HG03571 (cell line): ENCODE measurements at regions not wholly inside any gene's neighbourhood (a gene's known extent, or its start where the extent isn't known, plus 50 kb on each side); places are given as distances from the start of the nearest gene placed in this dataset.

ENCODE experiments used
- ATAC-seq: cut with Tn5 transposase; IDR thresholded peaks from one replicate; pipeline ENCODE4 v1.9.1; 2021; ENCODE audit not compliant: unreplicated experiment

DNA sequence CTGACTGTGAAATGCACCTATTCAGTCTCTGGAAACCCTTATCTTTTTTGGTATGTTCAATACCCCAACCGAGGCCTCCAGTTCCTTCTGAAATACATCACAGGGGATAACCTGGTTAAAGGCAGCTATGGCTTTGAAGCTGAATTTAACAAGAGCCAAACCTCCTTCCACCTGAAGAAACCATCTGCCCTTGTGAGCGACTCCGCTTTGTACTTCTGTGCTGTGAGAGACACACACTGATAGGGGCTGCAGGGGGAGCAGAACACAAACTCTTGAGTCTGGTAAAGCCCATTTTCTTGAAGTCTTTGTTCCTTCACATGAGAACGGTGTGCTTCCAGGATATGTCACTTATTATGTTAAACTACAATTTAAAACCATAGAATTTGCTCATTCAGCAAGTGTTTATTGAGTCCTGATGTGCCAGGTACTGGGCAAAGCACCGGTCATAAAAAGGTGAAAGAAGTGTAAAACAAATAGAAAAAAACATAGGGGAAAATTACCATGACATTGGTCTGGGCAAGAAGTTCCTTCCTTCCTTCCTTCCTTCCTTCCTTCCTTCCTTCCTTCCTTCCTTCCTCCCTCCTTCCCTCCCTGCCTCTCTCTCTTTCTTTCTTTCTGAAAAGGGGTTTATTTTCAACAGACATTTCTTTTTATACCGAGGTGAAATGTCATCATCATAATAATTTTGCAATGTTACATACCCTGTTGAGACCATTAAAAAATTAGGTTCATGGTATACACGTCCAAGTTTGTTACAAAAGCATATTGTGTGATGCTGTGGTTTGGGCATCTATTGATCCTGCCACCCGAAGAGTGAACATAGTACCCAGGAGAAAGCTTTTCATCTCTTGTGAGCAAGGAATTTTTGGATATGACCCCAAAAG is 50.7 kb upstream of the OR4E1 start:
- ATAC-seq = no peak

DNA sequence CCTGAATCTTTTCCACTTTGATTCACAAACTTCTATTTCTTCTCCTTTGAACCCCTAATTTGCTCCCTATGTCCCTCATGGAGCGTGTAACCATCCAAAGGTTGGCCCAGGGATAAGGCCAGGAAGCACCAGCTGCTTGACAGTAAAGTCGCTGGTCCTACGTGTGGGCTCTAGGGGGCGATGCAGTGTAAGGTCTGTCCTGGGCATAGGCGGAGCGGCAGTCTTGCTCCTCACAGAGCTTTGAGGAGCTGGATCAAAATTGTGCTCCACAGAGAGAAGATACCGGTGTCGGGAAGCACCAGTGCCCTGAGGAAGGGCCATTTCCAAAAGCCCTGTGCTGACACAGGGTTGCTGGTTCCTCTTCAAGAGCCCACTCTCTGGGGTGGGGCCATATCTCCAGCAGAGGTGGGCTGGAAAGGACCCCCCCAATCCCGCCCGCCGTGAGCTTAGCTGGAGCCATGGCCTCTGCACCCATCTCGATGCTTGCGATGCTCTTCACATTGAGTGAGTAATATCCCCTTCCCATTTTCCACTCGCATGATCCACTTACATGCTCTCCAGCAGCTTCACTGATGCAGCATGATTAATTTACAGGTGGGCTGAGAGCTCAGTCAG is 49.9 kb upstream of the OR4E1 start:
- no peak for ATAC-seq
